Type B pancreatic cell (in vitro differentiated cells): ENCODE measurements at regions not wholly inside any gene's neighbourhood (a gene's known extent, or its start where the extent isn't known, plus 50 kb on each side); places are given as distances from the start of the nearest gene placed in this dataset.

Experiments
- DNase-seq: peaks from one replicate; pipeline ENCODE4 v3.0.0; 2021; ENCODE audit warnings: mixed read lengths; ENCODE audit not compliant: unreplicated experiment; ENCODE audit errors: extremely low spot score
- H3K27ac Mint-ChIP-seq: 2 replicates; pipeline ENCODE4 v1.8.0; 2021; ENCODE audit warnings: mild to moderate bottlenecking, mixed read lengths
- H3K27me3 Mint-ChIP-seq: 2 replicates; pipeline ENCODE4 v1.8.0; 2021; ENCODE audit warnings: mixed read lengths
- H3K36me3 Mint-ChIP-seq: 2 replicates; pipeline ENCODE4 v1.8.0; 2021; ENCODE audit warnings: mixed read lengths
- H3K4me1 Mint-ChIP-seq: one replicate; pipeline ENCODE4 v1.8.0; 2021; ENCODE audit warnings: mixed read lengths; ENCODE audit not compliant: unreplicated experiment
- H3K4me3 Mint-ChIP-seq: 2 replicates; pipeline ENCODE4 v1.8.0; 2021; ENCODE audit warnings: mild to moderate bottlenecking, mixed read lengths
- H3K9me3 Mint-ChIP-seq: 2 replicates; pipeline ENCODE4 v1.8.0; 2021; ENCODE audit warnings: mixed read lengths
- TF ChIP-seq, protein P1 (sequence below): fragments of 200-600 bp; sonication (generic); conservative IDR thresholded peaks from 2 replicates; pipeline ENCODE4 v1.5.0; 2021; ENCODE audit warnings: antibody characterized with exemption, mild to moderate bottlenecking

DNA sequence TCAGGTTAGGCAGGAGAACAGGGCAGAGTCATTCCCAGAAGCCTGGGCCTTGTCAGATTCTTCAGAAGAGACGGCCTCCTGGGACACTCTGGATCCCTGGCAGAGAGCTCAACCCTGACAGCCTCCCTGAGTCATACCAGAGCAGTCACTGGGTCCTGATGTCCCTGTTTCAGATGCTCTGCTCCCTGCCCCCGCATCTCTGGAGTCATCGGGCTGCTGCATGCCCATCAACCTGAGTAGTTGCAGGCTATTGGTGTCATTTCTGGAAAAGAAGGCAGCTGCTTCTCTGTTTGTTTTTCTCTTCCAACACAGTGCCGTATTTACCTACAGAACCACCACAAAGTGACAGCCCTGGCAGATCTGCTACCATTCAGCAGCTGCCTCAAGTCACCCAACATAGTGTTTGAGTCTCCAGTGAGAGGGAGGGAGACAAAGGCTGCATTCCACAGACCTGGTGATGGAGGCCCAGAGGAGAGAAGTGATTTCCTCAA, 145.1 kb downstream of the B3GNT2 start:
- H3K27me3 Mint-ChIP-seq: no peaks in the 10 kb centered on the region
- H3K4me1 Mint-ChIP-seq: peaks cover 13% of the 10 kb centered on the region
- DNase-seq: no peak
- no peaks in the 10 kb centered on the region for H3K36me3 Mint-ChIP-seq
- no peaks in the 10 kb centered on the region for H3K9me3 Mint-ChIP-seq
- no peak overlapping the region for H3K4me3 Mint-ChIP-seq
- TF ChIP-seq, protein P1, sequence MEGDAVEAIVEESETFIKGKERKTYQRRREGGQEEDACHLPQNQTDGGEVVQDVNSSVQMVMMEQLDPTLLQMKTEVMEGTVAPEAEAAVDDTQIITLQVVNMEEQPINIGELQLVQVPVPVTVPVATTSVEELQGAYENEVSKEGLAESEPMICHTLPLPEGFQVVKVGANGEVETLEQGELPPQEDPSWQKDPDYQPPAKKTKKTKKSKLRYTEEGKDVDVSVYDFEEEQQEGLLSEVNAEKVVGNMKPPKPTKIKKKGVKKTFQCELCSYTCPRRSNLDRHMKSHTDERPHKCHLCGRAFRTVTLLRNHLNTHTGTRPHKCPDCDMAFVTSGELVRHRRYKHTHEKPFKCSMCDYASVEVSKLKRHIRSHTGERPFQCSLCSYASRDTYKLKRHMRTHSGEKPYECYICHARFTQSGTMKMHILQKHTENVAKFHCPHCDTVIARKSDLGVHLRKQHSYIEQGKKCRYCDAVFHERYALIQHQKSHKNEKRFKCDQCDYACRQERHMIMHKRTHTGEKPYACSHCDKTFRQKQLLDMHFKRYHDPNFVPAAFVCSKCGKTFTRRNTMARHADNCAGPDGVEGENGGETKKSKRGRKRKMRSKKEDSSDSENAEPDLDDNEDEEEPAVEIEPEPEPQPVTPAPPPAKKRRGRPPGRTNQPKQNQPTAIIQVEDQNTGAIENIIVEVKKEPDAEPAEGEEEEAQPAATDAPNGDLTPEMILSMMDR: no peak
- H3K27ac Mint-ChIP-seq: peak overlapping the region; percentile 42

DNA sequence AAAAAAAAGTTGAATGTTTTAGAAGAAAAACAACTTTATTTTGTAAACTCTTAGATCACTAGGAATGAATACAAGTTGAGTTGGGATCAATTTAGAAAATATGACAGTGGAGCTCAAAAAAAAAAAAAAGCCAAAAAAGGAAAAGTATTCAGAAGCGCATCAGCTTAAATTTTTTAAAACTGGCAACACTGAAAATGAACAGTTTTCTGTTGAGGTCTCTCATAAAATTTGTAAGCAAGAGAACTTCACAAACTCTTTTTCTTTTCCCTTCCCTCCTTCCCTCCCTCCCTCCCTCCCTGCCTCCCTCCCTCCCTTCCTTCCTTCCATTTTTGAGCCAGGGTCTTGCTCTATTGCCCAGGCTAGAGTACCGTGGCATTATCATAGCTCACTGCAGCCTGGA, 143.9 kb downstream of the B3GNT2 start:
- TF ChIP-seq, protein P1: no peak
- Mint-ChIP-seq H3K4me1 (peaks cover 25% of the 10 kb centered on the region), H3K9me3 (no peaks in the 10 kb centered on the region)

DNA sequence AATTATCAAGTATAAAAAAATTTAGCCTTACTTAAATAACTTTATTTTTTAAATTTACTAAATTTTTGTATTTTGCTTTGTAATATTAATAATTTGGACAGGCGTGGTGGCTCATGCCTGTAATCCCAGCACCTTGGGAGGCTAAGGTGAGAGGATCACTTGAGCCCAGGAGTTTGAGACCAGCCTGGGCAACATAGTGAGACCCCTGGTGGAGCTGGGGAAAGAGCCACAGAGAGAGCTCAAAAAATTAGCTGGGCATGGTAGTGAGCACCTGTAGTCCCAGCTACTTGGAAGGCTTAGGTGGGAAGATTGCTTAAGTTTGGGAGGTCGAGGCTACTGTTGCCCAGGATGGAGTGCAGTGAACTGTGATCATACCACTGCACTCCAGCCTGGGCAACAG, 143.5 kb downstream of the B3GNT2 start:
- Mint-ChIP-seq H3K27me3 (no peaks in the 10 kb centered on the region), H3K36me3 (no peaks in the 10 kb centered on the region), H3K9me3 (no peaks in the 10 kb centered on the region), H3K4me1 (peaks cover 26% of the 10 kb centered on the region), H3K4me3 (no peak overlapping the region), H3K27ac (no peak overlapping the region)
- TF ChIP-seq, protein P1: no peak
- DNase-seq: no peak

More for the DNA sequence above, 143.9 kb downstream of the B3GNT2 start:
- H3K36me3 Mint-ChIP-seq: no peaks in the 10 kb centered on the region
- no peak for DNase-seq
- H3K4me3 Mint-ChIP-seq: no peak overlapping the region
- H3K27ac Mint-ChIP-seq: no peak overlapping the region
- H3K27me3 Mint-ChIP-seq: no peaks in the 10 kb centered on the region

DNA sequence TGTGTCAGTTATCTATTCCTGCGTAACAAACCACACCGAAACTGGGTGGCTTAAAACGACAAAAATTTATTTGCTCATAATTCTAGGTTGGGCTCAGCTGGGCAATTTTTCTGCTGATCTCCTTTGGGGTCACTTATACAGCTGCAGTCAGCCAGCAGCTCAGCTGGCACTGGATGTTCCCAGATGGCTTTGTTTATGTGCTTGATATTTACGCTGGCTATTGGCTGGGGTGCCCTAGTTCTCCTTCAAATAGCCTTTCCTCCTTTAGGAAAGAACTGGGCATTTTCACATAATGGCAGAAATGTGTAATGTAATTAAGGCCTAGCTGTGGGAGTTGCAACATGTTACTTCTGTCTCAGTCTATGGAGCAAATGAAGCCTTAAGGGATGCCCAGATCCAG, 142.2 kb downstream of the B3GNT2 start:
- H3K4me3 Mint-ChIP-seq: no peak overlapping the region
- H3K27ac Mint-ChIP-seq: no peak overlapping the region
- peaks cover 32% of the 10 kb centered on the region for H3K4me1 Mint-ChIP-seq
- no peaks in the 10 kb centered on the region for H3K27me3 Mint-ChIP-seq
- no peaks in the 10 kb centered on the region for H3K9me3 Mint-ChIP-seq
- no peaks in the 10 kb centered on the region for H3K36me3 Mint-ChIP-seq
- TF ChIP-seq, protein P1: no peak
- DNase-seq: no peak

DNA sequence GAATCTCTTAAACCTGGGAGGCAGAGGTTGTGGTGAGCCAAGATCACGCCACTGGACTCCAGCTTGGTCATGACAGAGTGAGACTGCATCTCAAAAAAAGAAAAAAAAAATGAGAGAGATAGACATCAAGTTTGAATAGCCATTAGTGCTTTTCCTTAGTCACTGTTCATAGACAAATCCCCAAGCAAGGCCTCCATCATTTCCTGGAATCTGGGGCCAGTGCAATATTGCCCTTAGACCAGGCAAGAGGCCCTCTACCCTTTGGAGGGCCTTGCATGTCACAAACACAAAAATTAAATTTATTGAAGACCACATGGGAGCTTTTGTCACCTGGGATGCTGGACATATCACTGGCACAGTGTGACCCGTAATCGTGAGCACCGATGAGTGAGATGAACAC, 141.5 kb downstream of the B3GNT2 start:
- TF ChIP-seq, protein P1: no peak
- Mint-ChIP-seq H3K27ac (no peak overlapping the region), H3K4me1 (peaks cover 32% of the 10 kb centered on the region), H3K27me3 (no peaks in the 10 kb centered on the region), H3K9me3 (no peaks in the 10 kb centered on the region), H3K4me3 (no peak overlapping the region), H3K36me3 (no peaks in the 10 kb centered on the region)
- no peak for DNase-seq

DNA sequence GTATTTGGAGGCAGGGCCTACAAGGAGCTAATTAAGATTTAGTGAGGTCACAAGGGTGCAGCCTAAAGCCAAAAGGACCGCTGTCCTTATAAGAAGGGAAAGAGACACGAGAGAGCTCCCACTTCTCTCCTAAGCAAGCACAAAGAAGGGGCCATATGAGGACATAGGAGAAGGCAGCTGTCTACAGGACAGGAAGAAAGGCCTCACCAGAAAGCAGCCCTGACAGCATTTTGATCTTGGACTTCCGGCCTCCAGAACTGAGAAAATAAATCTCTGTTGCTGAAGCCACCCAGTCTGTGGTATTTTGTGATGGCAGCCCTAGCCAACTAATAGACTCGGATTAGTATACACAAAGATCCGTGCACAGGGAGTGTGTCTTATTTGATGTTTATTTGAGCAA, 139.7 kb downstream of the B3GNT2 start:
- TF ChIP-seq, protein P1: no peak

More for the DNA sequence above, 139.7 kb downstream of the B3GNT2 start:
- no peaks in the 10 kb centered on the region for H3K36me3 Mint-ChIP-seq
- H3K4me3 Mint-ChIP-seq: no peak overlapping the region
- H3K9me3 Mint-ChIP-seq: no peaks in the 10 kb centered on the region
- no peak for DNase-seq
- peak overlapping the region; percentile 30 for H3K27ac Mint-ChIP-seq
- H3K27me3 Mint-ChIP-seq: no peaks in the 10 kb centered on the region
- H3K4me1 Mint-ChIP-seq: peaks cover 33% of the 10 kb centered on the region
